HG03558 (cell line): ENCODE measurements at regions not wholly inside any gene's neighbourhood (a gene's known extent, or its start where the extent isn't known, plus 50 kb on each side); places are given as distances from the start of the nearest gene placed in this dataset.

Experiments used
- ATAC-seq: cut with Tn5 transposase; IDR thresholded peaks from one replicate; pipeline ENCODE4 v1.9.1; 2021; ENCODE audit warnings: moderate number of reproducible peaks; ENCODE audit not compliant: unreplicated experiment; ENCODE audit errors: extremely low read depth

- no peak for ATAC-seq
Observed at GRCh38 chr15:36291501-36291900, 287.9 kb upstream of the CDIN1 start.

DNA sequence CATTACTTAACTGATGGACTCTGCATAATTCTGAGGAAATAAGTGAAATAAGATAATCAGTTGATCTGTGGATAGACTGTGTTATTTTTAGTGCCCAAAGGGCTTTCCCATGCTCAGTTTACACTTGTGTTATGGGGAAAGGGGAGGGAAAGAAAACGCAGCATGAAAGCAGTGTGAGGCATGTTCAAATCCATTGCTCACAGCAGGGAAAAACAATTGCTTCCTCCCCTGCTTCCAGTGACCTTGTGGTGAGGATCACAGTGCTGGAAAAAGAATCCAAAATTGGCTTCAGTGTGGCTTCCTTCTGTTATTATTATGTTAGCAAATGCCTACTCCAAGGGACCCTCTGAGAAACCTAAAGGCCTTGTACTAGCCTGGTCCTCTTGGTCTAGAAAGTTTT lies 285.1 kb upstream of the CDIN1 start:
- no peak for ATAC-seq

DNA sequence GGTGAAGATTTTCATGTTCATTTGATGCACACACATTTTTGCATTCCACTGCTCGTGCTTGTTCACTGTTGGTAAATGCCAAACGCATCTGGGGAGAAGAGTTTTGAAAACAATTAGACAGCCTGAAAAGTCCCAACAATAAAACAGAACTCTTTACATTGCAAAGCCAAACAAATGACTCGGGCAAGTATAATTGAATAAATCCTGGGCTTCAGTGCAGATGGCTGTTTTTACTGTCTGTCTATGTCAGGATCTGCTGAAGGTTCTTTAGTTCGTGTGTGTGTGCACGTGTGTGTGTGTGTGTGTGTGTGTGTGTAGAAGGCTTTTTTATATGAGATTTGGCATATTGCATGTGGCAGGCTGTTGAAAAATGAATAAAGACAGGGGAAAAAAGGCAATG lies 277.5 kb upstream of the CDIN1 start:
- ATAC-seq: no peak

DNA sequence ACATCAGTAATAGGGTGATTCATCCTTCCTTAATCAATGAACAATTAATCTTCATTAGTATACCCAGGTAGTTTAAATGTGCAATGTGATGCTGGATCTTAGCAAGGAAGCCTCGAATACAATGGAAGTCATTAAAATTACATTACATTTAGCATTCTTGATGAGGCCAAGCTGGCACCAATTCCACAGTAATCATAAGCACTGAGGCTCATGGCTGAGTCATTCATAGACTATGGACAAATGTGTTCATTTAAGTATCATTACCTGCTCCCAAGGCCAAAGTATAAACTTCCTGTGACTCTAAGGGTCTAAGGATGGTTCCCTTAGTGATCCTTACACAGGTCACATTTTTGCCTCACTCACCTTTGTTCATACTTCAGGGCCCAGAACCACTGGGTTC lies 266.4 kb upstream of the CDIN1 start:
- ATAC-seq: no peak

DNA sequence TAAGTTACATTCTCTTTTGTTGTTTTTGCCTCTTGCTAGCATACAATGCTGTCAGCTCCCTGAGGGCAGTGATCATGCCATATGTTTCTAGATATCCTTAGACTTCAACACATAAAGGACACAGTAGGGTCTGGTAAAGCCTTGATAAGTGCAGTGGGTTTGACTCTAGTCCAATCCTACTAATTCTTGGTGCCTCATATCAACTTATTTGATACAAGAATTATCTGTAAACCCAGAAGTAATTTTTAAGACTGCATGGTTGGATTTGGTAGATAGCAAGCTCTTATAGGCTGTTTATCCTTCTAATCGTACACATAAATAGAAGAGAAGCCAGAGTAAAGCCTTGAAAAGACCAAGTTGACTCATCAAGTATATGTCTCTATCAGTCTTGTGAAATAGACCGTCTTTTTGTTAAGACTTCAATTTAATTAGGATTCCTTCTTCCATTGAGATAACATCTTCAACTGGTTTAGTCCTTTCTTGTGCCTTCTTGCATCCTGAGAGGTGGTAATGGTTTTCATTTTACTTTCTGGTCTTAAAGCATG lies 265.6 kb upstream of the CDIN1 start:
- ATAC-seq: no peak

- no peak for ATAC-seq
Observed at GRCh38 chr15:36315649-36316048, 263.8 kb upstream of the CDIN1 start.

DNA sequence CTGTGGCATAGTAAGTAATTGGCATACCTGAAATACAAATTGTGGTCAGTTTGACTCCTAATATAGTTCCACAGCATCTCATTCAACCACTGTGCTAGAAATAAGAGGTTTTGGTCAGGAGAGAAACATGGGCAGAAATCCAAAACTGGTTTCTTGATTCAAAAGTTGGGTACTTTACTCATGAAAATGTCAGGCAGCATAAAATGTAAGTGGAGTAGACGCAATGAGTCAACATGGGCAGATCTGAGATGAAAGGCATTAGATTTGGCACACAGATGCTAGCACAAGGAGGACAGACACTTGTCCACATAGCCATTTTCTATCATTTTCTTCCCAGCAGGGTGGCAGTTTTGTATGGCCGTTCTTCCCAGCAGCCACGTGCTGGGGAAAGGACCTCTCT lies 255.8 kb upstream of the CDIN1 start:
- ATAC-seq: no peak

GRCh38 chr15:36325206-36325605 lies 254.2 kb upstream of the CDIN1 start:
- no peak for ATAC-seq

DNA sequence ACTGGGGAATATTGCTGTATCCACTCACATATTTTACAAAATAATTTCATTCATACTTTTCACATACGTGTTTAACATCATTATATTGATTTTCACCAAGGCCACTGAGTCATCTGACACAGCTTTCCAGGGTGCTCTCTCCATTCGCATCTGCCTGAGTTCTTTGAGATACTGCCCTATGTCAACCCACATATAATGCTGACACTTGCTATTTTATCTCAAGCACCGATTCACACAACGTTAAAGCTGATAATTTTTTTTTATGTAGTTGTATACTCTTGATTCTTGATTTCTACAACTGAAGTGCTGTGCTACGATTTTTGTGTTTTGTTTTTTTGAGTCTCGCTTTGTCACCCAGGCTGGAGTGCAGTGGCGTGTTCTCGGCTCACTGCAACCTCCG lies 249.8 kb upstream of the CDIN1 start:
- no peak for ATAC-seq

DNA sequence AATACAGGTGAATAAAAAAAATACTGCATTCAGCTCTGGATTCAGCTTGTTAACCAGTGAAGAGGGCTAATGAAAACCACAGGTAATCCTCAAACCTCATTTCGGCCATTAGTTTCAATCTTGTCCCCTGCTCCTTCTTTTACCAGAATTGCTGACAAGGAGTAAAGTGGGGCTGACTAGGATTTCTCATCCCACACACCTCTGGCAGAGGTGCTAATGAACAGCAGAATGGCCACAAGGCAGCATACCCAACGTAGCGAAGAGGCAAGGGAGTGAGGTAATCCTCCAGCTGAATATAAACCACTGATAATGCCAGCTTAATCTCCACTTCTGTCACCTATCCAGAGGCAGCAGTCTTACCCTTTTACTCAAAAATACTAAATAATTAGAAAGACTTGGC lies 248.8 kb upstream of the CDIN1 start:
- ATAC-seq: no peak

GRCh38 chr15:36331531-36332275 lies 247.7 kb upstream of the CDIN1 start:
- ATAC-seq: no peak

DNA sequence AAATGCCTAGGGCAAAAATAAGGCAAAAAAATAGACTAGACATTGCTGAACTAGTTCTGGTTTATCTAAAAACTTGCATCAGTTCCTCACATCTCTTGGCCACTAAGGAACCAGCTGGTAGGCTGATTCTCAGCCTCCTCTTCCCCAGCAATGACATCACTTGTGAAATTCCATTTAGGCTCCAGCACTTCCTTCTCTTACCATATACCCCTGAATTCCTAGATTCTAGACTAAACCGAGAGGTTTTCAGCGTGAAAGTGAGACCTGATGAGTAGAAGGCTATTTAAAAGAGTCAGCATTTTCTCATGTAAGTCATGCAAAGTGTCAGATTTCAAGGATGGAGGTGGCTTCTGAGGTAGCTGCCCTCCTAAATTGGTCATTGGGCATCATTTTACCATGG lies 247.1 kb upstream of the CDIN1 start:
- ATAC-seq: no peak

- ATAC-seq: no peak
Observed at GRCh38 chr15:36332896-36333295, 246.5 kb upstream of the CDIN1 start.

- ATAC-seq: no peak
Observed at GRCh38 chr15:36334059-36334458, 245.4 kb upstream of the CDIN1 start.

- ATAC-seq: no peak
Observed at GRCh38 chr15:36335224-36335623, 244.2 kb upstream of the CDIN1 start.

- ATAC-seq: no peak
Observed at GRCh38 chr15:36335659-36336058, 243.8 kb upstream of the CDIN1 start.

DNA sequence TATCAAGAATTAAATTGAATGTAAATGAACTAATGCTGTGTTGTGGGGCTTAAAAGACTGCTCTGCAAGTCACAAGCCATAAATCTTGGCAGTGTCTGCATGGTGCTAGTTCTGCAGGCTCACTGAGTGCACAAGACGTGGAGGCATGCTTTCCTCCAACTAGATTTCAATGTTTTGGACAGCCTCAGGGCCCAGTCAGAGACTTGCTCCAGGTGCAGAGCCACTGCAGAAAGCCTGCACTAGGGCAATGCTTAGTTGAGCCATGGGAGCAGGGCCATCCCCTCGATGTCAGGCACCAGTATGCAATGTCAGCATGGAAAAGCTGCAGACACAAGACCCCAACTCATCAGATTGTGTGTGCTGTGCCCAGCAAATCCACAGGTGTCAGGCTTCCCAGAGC lies 234.5 kb upstream of the CDIN1 start:
- ATAC-seq: no peak

- ATAC-seq: no peak
Observed at GRCh38 chr15:36347272-36347858, 232.1 kb upstream of the CDIN1 start.

GRCh38 chr15:36356466-36356865 lies 223.0 kb upstream of the CDIN1 start:
- ATAC-seq: no peak

DNA sequence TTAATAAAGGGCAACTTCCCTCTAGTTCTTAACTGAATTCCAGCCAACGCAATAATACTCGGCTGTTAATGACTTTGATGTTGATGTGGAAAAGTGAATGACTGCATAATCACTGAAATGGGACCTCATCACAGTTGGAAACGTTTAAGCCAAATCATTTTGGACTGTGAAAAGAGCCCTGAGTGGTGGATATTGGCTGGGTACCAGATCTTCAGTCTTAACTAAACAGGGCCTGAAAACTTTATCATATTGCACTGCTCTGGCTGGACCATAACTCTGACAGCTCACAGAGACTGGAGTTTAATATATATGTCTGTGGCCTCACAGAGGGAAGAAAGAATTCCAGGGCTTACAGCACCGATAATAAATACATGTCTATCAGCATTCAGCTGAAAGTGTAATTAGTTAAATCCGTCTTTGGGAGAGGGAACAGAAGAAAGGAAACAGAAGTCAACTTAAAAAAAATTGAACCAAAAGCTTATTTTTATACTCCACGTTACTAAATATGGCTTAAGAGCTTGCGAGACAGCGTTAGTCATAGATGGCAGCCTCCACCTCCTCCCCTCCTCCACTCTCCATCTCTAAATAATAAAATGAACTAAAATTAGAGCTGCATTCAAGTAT lies 222.3 kb upstream of the CDIN1 start:
- no peak for ATAC-seq

- no peak for ATAC-seq
Observed at GRCh38 chr15:36358094-36358493, 221.3 kb upstream of the CDIN1 start.

- no peak for ATAC-seq
Observed at GRCh38 chr15:36358523-36358922, 220.9 kb upstream of the CDIN1 start.
